ENCODE measurements at regions not wholly inside any gene's neighbourhood (a gene's known extent, or its start where the extent isn't known, plus 50 kb on each side); places are given as distances from the start of the nearest gene placed in this dataset.

- DNase-seq (ENCODE audit: low spot score) (no peak), ATAC-seq (ENCODE audit: insufficient number of reproducible peaks, low FRiP score, low read depth) (no peak)
- Histone ChIP-seq H3K27ac (no peak overlapping the region), H3K36me3 (no peaks in the 10 kb centered on the region), H3K4me3 (no peak overlapping the region), H3K4me1 (ENCODE audit: control insufficient read depth in 1 of 2, low read depth in 2 of 2) (no peaks in the 10 kb centered on the region), H3K27me3 (replicated peaks; ENCODE audit: insufficient read depth) (no peaks in the 10 kb centered on the region), H3K9me3 (no peaks in the 10 kb centered on the region)
- TF ChIP-seq CTCF (IDR thresholded peaks at IDR 0.05) = no peak
These were observed 465.9 kb upstream of the TBX3 start for GRCh38 chr12:115149685-115150378.

GRCh38 chr12:115149279-115149678 is 465.3 kb upstream of the TBX3 start:
- Histone ChIP-seq H3K9me3 (no peaks in the 10 kb centered on the region), H3K27ac (no peak overlapping the region), H3K4me3 (no peak overlapping the region), H3K4me1 (ENCODE audit: control insufficient read depth in 1 of 2, low read depth in 2 of 2) (no peaks in the 10 kb centered on the region), H3K36me3 (no peaks in the 10 kb centered on the region), H3K27me3 (replicated peaks; ENCODE audit: insufficient read depth) (no peaks in the 10 kb centered on the region)
- ATAC-seq (ENCODE audit: insufficient number of reproducible peaks, low FRiP score, low read depth) (no peak), DNase-seq (ENCODE audit: low spot score) (no peak)
- TF ChIP-seq CTCF (IDR thresholded peaks at IDR 0.05) = no peak

- DNase-seq (ENCODE audit: low spot score) (no peak), ATAC-seq (ENCODE audit: insufficient number of reproducible peaks, low FRiP score, low read depth) (no peak)
- Histone ChIP-seq H3K27me3 (replicated peaks; ENCODE audit: insufficient read depth) (no peaks in the 10 kb centered on the region), H3K9me3 (no peaks in the 10 kb centered on the region), H3K36me3 (no peaks in the 10 kb centered on the region), H3K27ac (no peak overlapping the region), H3K4me1 (ENCODE audit: control insufficient read depth in 1 of 2, low read depth in 2 of 2) (no peaks in the 10 kb centered on the region), H3K4me3 (no peak overlapping the region)
- no peak for TF ChIP-seq CTCF (IDR thresholded peaks at IDR 0.05)
These were observed 463.9 kb upstream of the TBX3 start for GRCh38 chr12:115147916-115148315.

- ATAC-seq (ENCODE audit: insufficient number of reproducible peaks, low FRiP score, low read depth) (no peak), DNase-seq (ENCODE audit: low spot score) (no peak)
- Histone ChIP-seq H3K9me3 (no peaks in the 10 kb centered on the region), H3K27ac (no peak overlapping the region), H3K27me3 (replicated peaks; ENCODE audit: insufficient read depth) (no peaks in the 10 kb centered on the region), H3K36me3 (no peaks in the 10 kb centered on the region), H3K4me1 (ENCODE audit: control insufficient read depth in 1 of 2, low read depth in 2 of 2) (no peaks in the 10 kb centered on the region), H3K4me3 (no peak overlapping the region)
- TF ChIP-seq CTCF (IDR thresholded peaks at IDR 0.05) = no peak
These were observed 462.5 kb upstream of the TBX3 start for GRCh38 chr12:115146453-115146852.

GRCh38 chr12:115144425-115144824 is 460.4 kb upstream of the TBX3 start:
- Histone ChIP-seq H3K4me1 (ENCODE audit: control insufficient read depth in 1 of 2, low read depth in 2 of 2) (no peaks in the 10 kb centered on the region), H3K36me3 (no peaks in the 10 kb centered on the region), H3K27me3 (replicated peaks; ENCODE audit: insufficient read depth) (no peaks in the 10 kb centered on the region), H3K27ac (no peak overlapping the region), H3K9me3 (no peaks in the 10 kb centered on the region), H3K4me3 (no peak overlapping the region)
- no peak for ATAC-seq (ENCODE audit: insufficient number of reproducible peaks, low FRiP score, low read depth)
- no peak for TF ChIP-seq CTCF (IDR thresholded peaks at IDR 0.05)
- no peak for DNase-seq (ENCODE audit: low spot score)

Data from thoracic aorta (tissue), 2 donors.